Endothelial cell (in vitro differentiated cells): ENCODE measurements at regions not wholly inside any gene's neighbourhood (a gene's known extent, or its start where the extent isn't known, plus 50 kb on each side); places are given as distances from the start of the nearest gene placed in this dataset.
"Not testable (repeated sequence)": the region's sequence is repeated elsewhere in the genome, so short reads cannot be mapped to it uniquely, and the experiment has no call there.

Experiments used
- DNase-seq: peaks from one replicate; pipeline ENCODE4 v3.0.0; 2021; ENCODE audit warnings: low spot score
- H3K27ac Mint-ChIP-seq: one replicate; pipeline ENCODE4 v1.8.0; 2021; ENCODE audit warnings: mixed read lengths, inconsistent platforms; ENCODE audit not compliant: unreplicated experiment
- H3K27me3 Mint-ChIP-seq: one replicate; pipeline ENCODE4 v1.8.0; 2021; ENCODE audit warnings: mild to moderate bottlenecking, moderate library complexity, mixed read lengths, inconsistent platforms; ENCODE audit not compliant: unreplicated experiment
- H3K36me3 Mint-ChIP-seq: one replicate; pipeline ENCODE4 v1.8.0; 2021; ENCODE audit warnings: mild to moderate bottlenecking, low read depth, mixed read lengths, inconsistent platforms; ENCODE audit not compliant: unreplicated experiment
- H3K4me1 Mint-ChIP-seq: one replicate; pipeline ENCODE4 v1.8.0; 2021; ENCODE audit warnings: mild to moderate bottlenecking, mixed read lengths, inconsistent platforms; ENCODE audit not compliant: unreplicated experiment
- H3K4me3 Mint-ChIP-seq: one replicate; pipeline ENCODE4 v1.8.0; 2021; ENCODE audit warnings: mild to moderate bottlenecking, mixed read lengths, inconsistent platforms; ENCODE audit not compliant: unreplicated experiment
- H3K9me3 Mint-ChIP-seq: one replicate; pipeline ENCODE4 v1.8.0; 2021; ENCODE audit warnings: mixed read lengths, inconsistent platforms; ENCODE audit not compliant: unreplicated experiment
- TF ChIP-seq, protein P1 (sequence below): fragments of 200-600 bp; sonication (generic); IDR thresholded peaks from one replicate; pipeline ENCODE4 v1.5.0; 2021; ENCODE audit warnings: antibody characterized with exemption; ENCODE audit not compliant: unreplicated experiment

- Mint-ChIP-seq H3K27ac (no peak overlapping the region), H3K4me1 (peaks cover 6% of the 10 kb centered on the region), H3K4me3 (no peak overlapping the region), H3K27me3 (no peaks in the 10 kb centered on the region), H3K36me3 (no peaks in the 10 kb centered on the region), H3K9me3 (no peaks in the 10 kb centered on the region)
- TF ChIP-seq, protein P1, sequence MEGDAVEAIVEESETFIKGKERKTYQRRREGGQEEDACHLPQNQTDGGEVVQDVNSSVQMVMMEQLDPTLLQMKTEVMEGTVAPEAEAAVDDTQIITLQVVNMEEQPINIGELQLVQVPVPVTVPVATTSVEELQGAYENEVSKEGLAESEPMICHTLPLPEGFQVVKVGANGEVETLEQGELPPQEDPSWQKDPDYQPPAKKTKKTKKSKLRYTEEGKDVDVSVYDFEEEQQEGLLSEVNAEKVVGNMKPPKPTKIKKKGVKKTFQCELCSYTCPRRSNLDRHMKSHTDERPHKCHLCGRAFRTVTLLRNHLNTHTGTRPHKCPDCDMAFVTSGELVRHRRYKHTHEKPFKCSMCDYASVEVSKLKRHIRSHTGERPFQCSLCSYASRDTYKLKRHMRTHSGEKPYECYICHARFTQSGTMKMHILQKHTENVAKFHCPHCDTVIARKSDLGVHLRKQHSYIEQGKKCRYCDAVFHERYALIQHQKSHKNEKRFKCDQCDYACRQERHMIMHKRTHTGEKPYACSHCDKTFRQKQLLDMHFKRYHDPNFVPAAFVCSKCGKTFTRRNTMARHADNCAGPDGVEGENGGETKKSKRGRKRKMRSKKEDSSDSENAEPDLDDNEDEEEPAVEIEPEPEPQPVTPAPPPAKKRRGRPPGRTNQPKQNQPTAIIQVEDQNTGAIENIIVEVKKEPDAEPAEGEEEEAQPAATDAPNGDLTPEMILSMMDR, result no peak
- DNase-seq, result no peak
Measured at GRCh38 chr2:48233005-48233404, 81.5 kb upstream of the FOXN2 start.

- not testable (repeated sequence) for H3K9me3 Mint-ChIP-seq, H3K36me3 Mint-ChIP-seq, H3K4me3 Mint-ChIP-seq, DNase-seq, H3K27ac Mint-ChIP-seq, H3K4me1 Mint-ChIP-seq, H3K27me3 Mint-ChIP-seq
Measured at GRCh38 chr2:48233824-48234223, 80.7 kb upstream of the FOXN2 start.

DNA sequence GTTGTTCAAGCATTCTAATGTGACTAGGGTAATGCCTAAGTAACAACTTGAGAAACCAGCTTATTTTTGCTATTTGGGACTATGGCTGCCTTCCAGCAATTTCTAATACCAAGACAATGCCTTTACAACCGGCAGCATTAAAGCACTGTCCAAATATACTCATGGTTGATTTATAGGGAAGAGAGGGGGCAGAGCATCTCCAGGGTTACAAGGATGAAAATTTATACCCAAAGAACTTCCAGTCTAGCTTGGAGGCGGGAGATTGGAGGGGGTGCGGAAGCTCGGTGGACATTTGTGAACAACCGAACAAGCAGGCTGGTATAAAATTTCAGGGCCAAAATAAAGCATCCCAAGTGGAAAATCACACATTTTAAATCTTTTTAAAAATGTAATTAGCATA is 79.4 kb upstream of the FOXN2 start:
- Mint-ChIP-seq H3K27me3 (no peaks in the 10 kb centered on the region), H3K4me1 (peaks cover 6% of the 10 kb centered on the region), H3K36me3 (no peaks in the 10 kb centered on the region)

GRCh38 chr2:48238381-48238780 is 76.1 kb upstream of the FOXN2 start:
- TF ChIP-seq, protein P1, result no peak
- no peak overlapping the region for H3K4me3 Mint-ChIP-seq
- no peaks in the 10 kb centered on the region for H3K27me3 Mint-ChIP-seq
- peaks cover 6% of the 10 kb centered on the region for H3K4me1 Mint-ChIP-seq
- no peak overlapping the region for H3K27ac Mint-ChIP-seq
- DNase-seq, result no peak
- H3K36me3 Mint-ChIP-seq, result no peaks in the 10 kb centered on the region
- H3K9me3 Mint-ChIP-seq, result no peaks in the 10 kb centered on the region

More for the DNA sequence above, 79.4 kb upstream of the FOXN2 start:
- DNase-seq, result no peak
- Mint-ChIP-seq H3K27ac (no peak overlapping the region), H3K9me3 (no peaks in the 10 kb centered on the region), H3K4me3 (no peak overlapping the region)
- TF ChIP-seq, protein P1, result no peak

DNA sequence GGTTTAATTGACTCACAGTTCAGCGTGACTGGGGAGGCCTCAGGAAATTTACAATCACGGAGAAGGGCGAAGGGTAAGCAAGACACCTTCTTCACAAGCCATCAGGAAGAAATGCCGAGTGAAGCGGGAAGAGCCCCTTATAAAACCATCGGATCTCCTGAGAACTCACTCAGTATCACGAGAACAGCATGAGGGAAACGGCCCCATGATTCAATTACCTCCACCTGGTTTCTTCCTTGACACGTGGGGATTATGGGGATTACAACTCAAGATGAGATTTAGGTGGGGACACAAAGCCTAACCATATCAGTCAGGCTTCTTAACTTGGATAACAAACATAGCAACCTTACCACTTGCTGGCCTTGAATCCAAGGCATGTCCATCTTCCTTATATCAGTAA is 73.6 kb upstream of the FOXN2 start:
- Mint-ChIP-seq H3K36me3 (no peaks in the 10 kb centered on the region), H3K27me3 (no peaks in the 10 kb centered on the region), H3K4me1 (peaks cover 6% of the 10 kb centered on the region), H3K9me3 (no peaks in the 10 kb centered on the region), H3K27ac (no peak overlapping the region), H3K4me3 (no peak overlapping the region)
- TF ChIP-seq, protein P1, result no peak
- DNase-seq, result no peak

DNA sequence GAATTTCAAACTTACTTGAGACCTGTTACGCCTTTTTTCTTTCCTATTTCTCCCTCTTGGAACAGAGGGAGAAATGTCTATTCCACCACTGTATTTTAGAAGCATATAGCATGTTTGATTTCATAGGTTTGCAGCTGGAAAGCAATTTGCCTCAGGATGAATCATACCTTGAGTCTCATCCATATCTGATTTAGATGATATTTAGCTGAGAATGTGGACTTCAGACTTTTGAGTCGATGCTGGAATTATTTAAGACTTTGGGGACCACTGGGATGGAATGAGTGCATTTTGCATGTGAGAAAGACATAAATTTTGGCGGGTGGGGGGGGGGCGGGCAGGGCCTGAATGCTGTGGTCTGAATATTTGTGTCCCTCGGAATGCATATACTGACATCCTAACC is 67.3 kb upstream of the FOXN2 start:
- DNase-seq, result no peak
- TF ChIP-seq, protein P1, result no peak
- Mint-ChIP-seq H3K9me3 (no peaks in the 10 kb centered on the region), H3K4me1 (peaks cover 3% of the 10 kb centered on the region), H3K4me3 (no peak overlapping the region), H3K27me3 (no peaks in the 10 kb centered on the region), H3K36me3 (no peaks in the 10 kb centered on the region), H3K27ac (no peak overlapping the region)
